GM12872 (cell line): ENCODE measurements at regions not wholly inside any gene's neighbourhood (a gene's known extent, or its start where the extent isn't known, plus 50 kb on each side); places are given as distances from the start of the nearest gene placed in this dataset.

ENCODE experiments used
- TF ChIP-seq, protein P1 (sequence below): IDR thresholded peaks from 3 replicates; pipeline ENCODE4 v1.5.1; 2011; ENCODE audit warnings: low read depth, mild to moderate bottlenecking, low read length, moderate library complexity; ENCODE audit not compliant: insufficient read depth

DNA sequence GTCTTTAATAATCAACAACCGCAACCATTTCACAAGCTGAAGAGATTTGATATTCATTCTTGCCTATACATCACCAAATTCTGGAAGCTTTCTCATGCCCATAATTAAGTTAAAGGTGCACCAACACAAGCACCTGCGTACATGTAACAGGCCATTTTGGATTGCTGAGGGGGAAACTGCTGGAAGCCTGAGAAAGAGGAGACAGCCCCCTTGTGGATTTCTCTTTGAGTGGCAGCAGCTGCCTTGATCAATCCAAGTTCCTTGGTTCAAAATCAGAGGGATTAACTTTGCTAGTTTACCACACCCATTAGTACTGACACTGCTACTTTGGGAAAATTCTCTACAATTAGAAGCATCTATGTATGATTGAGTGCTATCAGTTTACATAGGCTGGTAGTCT is 321.1 kb downstream of the NOVA1 start:
- TF ChIP-seq, protein P1, sequence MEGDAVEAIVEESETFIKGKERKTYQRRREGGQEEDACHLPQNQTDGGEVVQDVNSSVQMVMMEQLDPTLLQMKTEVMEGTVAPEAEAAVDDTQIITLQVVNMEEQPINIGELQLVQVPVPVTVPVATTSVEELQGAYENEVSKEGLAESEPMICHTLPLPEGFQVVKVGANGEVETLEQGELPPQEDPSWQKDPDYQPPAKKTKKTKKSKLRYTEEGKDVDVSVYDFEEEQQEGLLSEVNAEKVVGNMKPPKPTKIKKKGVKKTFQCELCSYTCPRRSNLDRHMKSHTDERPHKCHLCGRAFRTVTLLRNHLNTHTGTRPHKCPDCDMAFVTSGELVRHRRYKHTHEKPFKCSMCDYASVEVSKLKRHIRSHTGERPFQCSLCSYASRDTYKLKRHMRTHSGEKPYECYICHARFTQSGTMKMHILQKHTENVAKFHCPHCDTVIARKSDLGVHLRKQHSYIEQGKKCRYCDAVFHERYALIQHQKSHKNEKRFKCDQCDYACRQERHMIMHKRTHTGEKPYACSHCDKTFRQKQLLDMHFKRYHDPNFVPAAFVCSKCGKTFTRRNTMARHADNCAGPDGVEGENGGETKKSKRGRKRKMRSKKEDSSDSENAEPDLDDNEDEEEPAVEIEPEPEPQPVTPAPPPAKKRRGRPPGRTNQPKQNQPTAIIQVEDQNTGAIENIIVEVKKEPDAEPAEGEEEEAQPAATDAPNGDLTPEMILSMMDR = 0 out of 3 replicates have a peak, but pooled peaks have one; percentile 8

DNA sequence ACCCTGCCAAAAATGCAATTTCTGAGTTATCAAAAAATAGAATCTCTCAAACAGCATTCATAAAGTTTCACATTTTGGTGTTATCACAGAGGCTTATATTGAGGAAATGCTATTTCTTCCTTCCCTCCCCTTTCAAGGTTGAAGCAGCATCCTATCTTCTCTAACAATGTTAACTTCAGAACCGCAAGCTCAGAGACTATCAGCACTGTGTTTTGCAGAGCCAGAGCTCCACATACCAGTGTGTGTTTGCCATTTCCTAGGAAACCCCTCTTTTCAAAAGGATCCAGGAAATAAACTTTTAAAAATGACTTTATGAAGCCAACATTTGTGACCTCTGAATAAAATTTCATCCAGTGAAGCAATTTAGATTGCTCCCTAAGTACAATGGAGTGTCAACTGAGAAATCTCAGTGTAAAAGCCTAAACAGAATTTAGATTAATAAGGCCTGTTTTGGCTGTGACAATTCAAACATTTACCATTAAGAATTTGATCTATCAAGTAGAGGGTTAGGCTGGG is 332.6 kb downstream of the NOVA1 start:
- TF ChIP-seq, protein P1 = no peak

DNA sequence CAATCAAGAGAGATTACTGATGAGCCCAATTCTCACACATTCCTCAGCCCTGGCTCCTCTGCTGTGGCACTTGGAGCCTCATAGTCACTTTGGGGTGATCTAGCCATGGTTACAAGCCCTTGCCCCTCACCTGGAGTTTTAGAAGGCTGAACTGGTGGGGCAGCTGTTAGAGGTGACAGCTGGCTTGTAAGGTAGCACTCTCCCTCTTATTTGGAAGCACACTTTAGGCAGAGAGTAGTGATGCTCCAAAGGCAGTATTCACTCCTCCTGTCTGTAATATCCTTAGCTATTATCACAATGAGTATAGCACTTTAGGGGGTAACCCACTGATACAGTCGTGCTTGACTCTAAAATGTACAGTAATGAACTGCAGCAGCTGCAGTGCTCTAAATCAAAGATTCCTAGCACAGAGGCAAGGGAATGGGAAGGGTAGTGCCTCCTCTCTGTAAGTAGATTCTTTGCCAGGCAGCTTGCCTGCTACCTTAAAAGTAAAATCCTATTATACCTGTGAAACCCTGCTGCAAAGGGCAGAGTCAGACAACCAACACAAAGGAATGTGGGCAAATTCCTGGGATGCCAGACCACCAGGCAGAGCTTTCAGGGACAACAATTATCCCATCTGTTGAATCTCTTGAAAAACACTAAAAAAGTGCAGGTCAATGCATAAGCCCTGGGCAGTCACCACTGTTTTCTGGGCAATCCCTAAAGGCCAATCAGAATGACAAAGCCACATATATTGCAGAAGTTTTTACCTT is 336.3 kb downstream of the NOVA1 start:
- TF ChIP-seq, protein P1 = no peak

DNA sequence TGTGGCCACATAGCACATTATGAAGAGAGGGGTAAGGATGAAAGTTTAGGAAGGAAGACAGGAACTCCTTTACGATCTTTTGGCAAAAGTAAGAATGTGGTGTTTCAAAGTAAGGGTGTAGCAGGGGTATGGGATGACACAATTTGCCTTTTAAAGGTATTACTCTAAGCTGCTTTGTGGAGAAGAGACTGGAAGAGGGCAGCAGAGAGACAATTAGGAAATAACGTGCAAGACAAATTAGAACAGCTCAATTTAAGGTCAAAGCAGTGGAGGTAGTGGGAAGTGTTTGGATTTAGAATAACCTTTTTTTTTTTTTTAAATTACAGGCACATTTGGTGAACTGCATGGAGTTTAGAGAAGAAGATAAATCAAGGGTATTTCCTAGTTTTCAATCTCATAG is 342.6 kb downstream of the NOVA1 start:
- TF ChIP-seq, protein P1 = no peak

DNA sequence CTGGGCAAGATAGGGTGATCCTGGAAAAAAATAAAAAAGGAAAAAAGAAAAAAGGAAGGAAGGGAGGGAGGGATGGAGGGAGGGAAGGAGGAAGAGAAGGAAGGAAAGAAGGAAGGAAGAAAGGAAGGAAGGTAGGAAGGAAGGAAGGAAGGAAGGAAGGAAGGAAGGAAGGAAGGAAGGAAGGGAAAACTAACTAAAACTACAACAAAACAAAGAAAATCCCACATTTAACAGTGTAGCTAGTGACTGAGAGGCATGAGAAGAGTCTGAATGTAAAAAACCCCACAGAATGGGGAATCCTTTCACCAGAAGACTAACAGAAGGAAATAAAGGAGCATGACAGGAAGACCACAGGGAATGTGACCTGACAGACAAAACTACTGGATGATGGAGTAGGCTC is 345.7 kb downstream of the NOVA1 start:
- TF ChIP-seq, protein P1 = no peak

DNA sequence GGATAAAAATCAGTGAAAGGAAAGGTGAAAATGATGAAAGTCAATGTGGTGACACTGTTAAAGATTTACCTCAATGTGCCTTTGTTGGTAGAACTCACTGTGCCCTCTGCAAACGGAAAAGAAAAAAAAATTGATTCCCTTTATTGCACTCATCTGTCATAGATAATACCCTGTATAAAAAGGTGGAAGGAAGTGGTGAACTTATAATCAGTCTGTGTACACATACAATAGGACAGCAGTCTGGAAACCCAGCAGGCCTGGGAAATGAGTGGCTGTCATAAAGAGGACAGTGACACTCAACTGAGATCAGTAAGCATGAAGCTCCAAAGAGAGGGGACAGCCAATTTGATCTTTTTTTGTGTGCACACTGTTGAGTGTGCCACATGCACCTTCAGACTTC is 364.7 kb downstream of the NOVA1 start:
- TF ChIP-seq, protein P1 = no peak

DNA sequence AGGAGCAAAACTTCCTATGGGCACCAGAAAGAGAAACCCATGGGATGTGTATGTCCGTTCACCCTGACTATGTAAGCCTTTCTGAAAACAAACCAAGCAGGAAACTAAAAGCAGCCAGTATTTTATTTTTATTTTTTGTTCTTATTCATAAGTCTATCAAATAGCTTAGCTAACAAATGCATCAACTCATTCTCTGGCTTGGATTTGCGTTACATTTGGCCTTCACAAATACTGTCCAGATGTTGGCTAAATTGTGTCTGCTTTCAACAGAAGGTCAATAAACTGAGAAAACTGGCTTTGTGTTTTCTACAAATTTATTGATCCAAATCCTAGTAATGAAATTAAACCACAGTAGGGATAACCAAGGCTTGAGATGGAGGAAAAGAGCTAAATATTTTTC is 379.0 kb downstream of the NOVA1 start:
- TF ChIP-seq, protein P1 = no peak
